ENCODE measurements at regions not wholly inside any gene's neighbourhood (a gene's known extent, or its start where the extent isn't known, plus 50 kb on each side); places are given as distances from the start of the nearest gene placed in this dataset.
"Not testable (repeated sequence)": the region's sequence is repeated elsewhere in the genome, so short reads cannot be mapped to it uniquely, and the experiment has no call there.

GRCh38 chrX:19229896-19230295 lies 107.6 kb upstream of the ADGRG2 start:
- peak; percentile 91 for TF ChIP-seq ZNF146 (tag by site-specific recombination; IDR thresholded peaks at IDR 0.05)
- H3K9me3 ChIP-seq (ENCODE audit: control insufficient read depth, insufficient read depth, low read depth, low read length); H3K27ac ChIP-seq (ENCODE audit: extremely low read depth, low read depth, low read length); H3K36me3 ChIP-seq (ENCODE audit: control insufficient read depth in 2 of 2, insufficient read depth in 1 of 2, low read length in 2 of 2); POLR2A ChIA-PET; H3K4me1 ChIP-seq (ENCODE audit: control insufficient read depth, insufficient read depth, low read length); H3K4me3 ChIP-seq (ENCODE audit: low read depth, low read length): not testable (repeated sequence)
- CTCF ChIA-PET: interaction anchor here (1.0 kb wide), 1 partner anchor 189 kb away, joined by 4 read pairs; no protein-coding TSS in a partner anchor

GRCh38 chrX:19237901-19238300 lies 105.8 kb upstream of the PDHA1 start:
- Histone ChIP-seq H3K36me3 (ENCODE audit: control insufficient read depth in 2 of 2, insufficient read depth in 1 of 2, low read length in 2 of 2) (no peaks in the 10 kb centered on the region), H3K4me3 (ENCODE audit: low read depth, low read length) (no peak overlapping the region), H3K9me3 (ENCODE audit: control insufficient read depth, insufficient read depth, low read depth, low read length) (no peaks in the 10 kb centered on the region), H3K27ac (ENCODE audit: extremely low read depth, low read depth, low read length) (no peak overlapping the region), H3K4me1 (ENCODE audit: control insufficient read depth, insufficient read depth, low read length) (no peaks in the 10 kb centered on the region)
- ChIA-PET CTCF (no interaction called here), POLR2A (no interaction called here)
- TF ChIP-seq ZSCAN4 (tag by site-specific recombination; IDR thresholded peaks at IDR 0.05) (no peak), YY1 (tag by site-specific recombination; IDR thresholded peaks at IDR 0.05) (no peak), HIC1 (tag by site-specific recombination; IDR thresholded peaks at IDR 0.05) (no peak), ZNF624 (tag by site-specific recombination; IDR thresholded peaks at IDR 0.05) (no peak), ZNF280D (tag by site-specific recombination; IDR thresholded peaks at IDR 0.05) (no peak), ZNF341 (tag by site-specific recombination; IDR thresholded peaks at IDR 0.05; ENCODE audit: low read depth) (no peak), ZNF404 (tag by site-specific recombination; IDR thresholded peaks at IDR 0.05) (no peak), ZNF449 (tag by site-specific recombination; IDR thresholded peaks at IDR 0.05) (no peak), ZNF169 (tag by site-specific recombination; IDR thresholded peaks at IDR 0.05) (no peak), INSM2 (tag by site-specific recombination; IDR thresholded peaks at IDR 0.05) (no peak)

- Histone ChIP-seq H3K36me3 (ENCODE audit: control insufficient read depth in 2 of 2, insufficient read depth in 1 of 2, low read length in 2 of 2) (no peaks in the 10 kb centered on the region), H3K4me3 (ENCODE audit: low read depth, low read length) (no peak overlapping the region), H3K27ac (ENCODE audit: extremely low read depth, low read depth, low read length) (no peak overlapping the region), H3K9me3 (ENCODE audit: control insufficient read depth, insufficient read depth, low read depth, low read length) (peaks cover 3% of the 10 kb centered on the region; the same call in 1 of the 2 replicates), H3K4me1 (ENCODE audit: control insufficient read depth, insufficient read depth, low read length) (0 out of 2 replicates have a peak, but pooled peaks cover 4% of the 10 kb centered on the region)
- CTCF ChIA-PET: interaction anchor here (1.1 kb wide), 1 partner anchor 10 kb away, joined by 3 read pairs; no protein-coding TSS in a partner anchor
- TF ChIP-seq ZNF529 (tag by site-specific recombination; IDR thresholded peaks at IDR 0.05; ENCODE audit: insufficient replicate concordance) (no peak), ZNF184 (tag by site-specific recombination; IDR thresholded peaks at IDR 0.05) (no peak), ZBTB44 (tag by site-specific recombination; IDR thresholded peaks at IDR 0.05) (no peak), ZNF549 (tag by site-specific recombination; IDR thresholded peaks at IDR 0.05) (no peak), ZNF174 (tag by site-specific recombination; IDR thresholded peaks at IDR 0.05) (no peak), MYNN (tag by site-specific recombination; IDR thresholded peaks at IDR 0.05; ENCODE audit: borderline replicate concordance) (no peak), ZBTB21 (tag by site-specific recombination; IDR thresholded peaks at IDR 0.05) (no peak), ZSCAN4 (tag by site-specific recombination; IDR thresholded peaks at IDR 0.05) (no peak)
- POLR2A ChIA-PET: no interaction called here
These were observed 100.3 kb upstream of the PDHA1 start for GRCh38 chrX:19243431-19243830.
